ENCODE measurements at regions not wholly inside any gene's neighbourhood (a gene's known extent, or its start where the extent isn't known, plus 50 kb on each side); places are given as distances from the start of the nearest gene placed in this dataset.

DNA sequence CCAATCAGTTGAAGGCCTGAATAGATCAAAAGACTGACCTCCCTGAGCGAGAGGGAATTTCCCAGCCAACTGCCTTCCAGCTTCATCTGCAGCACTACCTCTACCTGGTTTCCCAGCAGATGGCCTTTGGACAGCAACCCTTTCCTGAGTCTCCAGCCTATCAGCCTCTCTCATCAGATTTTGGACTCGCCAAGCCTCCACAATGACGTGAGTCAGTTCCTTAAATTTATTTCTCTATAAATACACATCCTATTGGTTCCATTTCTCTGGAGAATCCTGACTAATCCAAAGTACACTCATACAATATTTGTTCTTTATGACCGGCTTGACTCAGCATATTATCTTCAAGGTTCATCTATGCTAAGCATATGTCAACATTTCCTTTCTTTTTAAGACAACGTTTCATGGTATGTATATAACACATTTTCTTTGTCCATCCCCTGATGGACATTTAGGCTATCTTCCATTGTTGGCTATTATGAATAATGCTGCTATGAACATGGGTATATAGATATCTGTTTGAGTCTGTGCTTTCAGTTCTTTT lies 294.6 kb downstream of the LRATD1 start:
- Histone ChIP-seq H3K4me1 (peaks cover 0 to 2% (median 0%) of the 10 kb centered on the region in 3 donors), H3K27ac (no peak overlapping the region), H3K27me3 (no peaks in the 10 kb centered on the region), H3K4me3 (no peak overlapping the region), H3K36me3 (no peaks in the 10 kb centered on the region), H3K9me3 (no peaks in the 10 kb centered on the region)
- no peak for DNase-seq
- 57 to 61% methylated on average over 5 of the region's 5 CpGs for WGBS, 2 donors
- intact Hi-C loops (cut with DNase I): no loop called here
- TF ChIP-seq POLR2A (IDR thresholded peaks at IDR 0.05): no peak
- TF ChIP-seq, protein P1, sequence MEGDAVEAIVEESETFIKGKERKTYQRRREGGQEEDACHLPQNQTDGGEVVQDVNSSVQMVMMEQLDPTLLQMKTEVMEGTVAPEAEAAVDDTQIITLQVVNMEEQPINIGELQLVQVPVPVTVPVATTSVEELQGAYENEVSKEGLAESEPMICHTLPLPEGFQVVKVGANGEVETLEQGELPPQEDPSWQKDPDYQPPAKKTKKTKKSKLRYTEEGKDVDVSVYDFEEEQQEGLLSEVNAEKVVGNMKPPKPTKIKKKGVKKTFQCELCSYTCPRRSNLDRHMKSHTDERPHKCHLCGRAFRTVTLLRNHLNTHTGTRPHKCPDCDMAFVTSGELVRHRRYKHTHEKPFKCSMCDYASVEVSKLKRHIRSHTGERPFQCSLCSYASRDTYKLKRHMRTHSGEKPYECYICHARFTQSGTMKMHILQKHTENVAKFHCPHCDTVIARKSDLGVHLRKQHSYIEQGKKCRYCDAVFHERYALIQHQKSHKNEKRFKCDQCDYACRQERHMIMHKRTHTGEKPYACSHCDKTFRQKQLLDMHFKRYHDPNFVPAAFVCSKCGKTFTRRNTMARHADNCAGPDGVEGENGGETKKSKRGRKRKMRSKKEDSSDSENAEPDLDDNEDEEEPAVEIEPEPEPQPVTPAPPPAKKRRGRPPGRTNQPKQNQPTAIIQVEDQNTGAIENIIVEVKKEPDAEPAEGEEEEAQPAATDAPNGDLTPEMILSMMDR (IDR thresholded peaks at IDR 0.05): no peak

DNA sequence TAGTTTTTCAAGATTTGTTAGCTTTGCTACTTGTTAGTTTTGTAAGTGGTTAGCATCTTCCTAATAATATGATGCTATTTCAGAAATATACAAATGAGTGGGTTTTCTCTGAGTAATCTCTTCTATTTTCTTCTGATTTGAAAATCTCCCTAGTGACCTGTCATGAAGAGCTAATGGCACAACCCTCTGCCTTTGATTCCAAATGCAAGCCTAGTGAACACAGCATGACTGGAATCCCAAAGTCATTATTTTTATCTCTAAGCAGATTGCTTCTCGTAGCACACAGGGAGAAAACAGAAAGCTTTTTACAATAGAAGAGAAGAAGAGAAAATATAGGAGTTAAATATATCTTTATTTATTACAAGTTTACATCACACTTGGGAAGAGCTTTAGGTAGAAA lies 295.5 kb downstream of the LRATD1 start:
- no peaks in the 10 kb centered on the region for H3K36me3 ChIP-seq
- DNase-seq: no peak
- no peaks in the 10 kb centered on the region for H3K9me3 ChIP-seq
- no peak for TF ChIP-seq POLR2A (IDR thresholded peaks at IDR 0.05)
- TF ChIP-seq, protein P1 (IDR thresholded peaks at IDR 0.05): no peak
- no peak overlapping the region for H3K27ac ChIP-seq
- WGBS, 2 donors: 54 to 63% methylated on average over 1 of the region's 1 CpG
- H3K4me3 ChIP-seq: no peak overlapping the region
- no peaks in the 10 kb centered on the region for H3K27me3 ChIP-seq
- H3K4me1 ChIP-seq: peaks cover 0 to 11% (median 0%) of the 10 kb centered on the region in 3 donors
- intact Hi-C loops (cut with DNase I): no loop called here

DNA sequence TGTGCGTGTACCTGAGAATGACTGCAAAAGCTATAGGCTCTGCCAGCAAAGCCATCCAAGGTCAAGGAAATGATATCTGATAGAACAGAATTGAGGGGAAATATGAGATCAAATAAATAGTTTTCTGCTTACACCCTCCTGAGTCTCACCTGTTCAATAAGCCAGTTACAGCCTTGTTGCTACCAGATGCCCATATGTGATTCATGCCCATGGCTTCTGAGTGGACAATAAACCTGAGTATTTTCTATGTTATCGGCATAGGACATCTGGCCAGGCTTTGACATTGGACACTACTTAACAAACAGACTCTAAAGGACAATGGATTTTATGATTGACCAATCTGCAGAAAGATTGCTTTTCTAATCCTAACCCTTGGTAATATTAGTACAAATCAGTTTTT lies 297.9 kb downstream of the LRATD1 start:
- 91 to 100% methylated on average over 2 of the region's 2 CpGs for WGBS, 2 donors
- H3K4me1 ChIP-seq: peaks cover 0 to 16% (median 0%) of the 10 kb centered on the region in 3 donors
- intact Hi-C loops (cut with DNase I): no loop called here
- H3K27ac ChIP-seq: no peak overlapping the region
- H3K9me3 ChIP-seq: no peaks in the 10 kb centered on the region
- no peak for DNase-seq
- no peaks in the 10 kb centered on the region for H3K36me3 ChIP-seq
- no peaks in the 10 kb centered on the region for H3K27me3 ChIP-seq
- H3K4me3 ChIP-seq: no peak overlapping the region
- TF ChIP-seq, protein P1 (IDR thresholded peaks at IDR 0.05): no peak
- no peak for TF ChIP-seq POLR2A (IDR thresholded peaks at IDR 0.05)

DNA sequence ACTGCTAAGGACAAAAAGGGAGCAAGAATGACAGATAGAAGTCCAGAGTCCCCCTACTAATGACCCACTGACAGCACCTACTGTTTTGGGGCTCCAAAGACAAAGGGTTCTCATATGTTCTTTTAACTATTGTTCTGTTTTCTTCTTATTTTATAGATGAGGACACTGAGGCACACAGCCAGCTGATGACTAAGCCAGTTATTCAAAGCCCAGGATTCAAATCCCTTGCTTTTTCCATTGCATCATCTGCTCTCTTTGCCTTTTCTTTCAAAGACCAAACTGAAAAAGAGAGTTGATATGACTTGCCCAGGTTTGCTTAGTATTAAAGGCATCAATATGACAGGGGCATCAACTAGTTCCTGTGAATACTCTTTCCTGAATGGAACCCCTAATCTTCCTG lies 299.8 kb downstream of the LRATD1 start:
- Histone ChIP-seq H3K27ac (no peak overlapping the region), H3K4me1 (peaks cover 0 to 16% (median 0%) of the 10 kb centered on the region in 3 donors), H3K4me3 (no peak overlapping the region), H3K27me3 (no peaks in the 10 kb centered on the region), H3K9me3 (peaks cover 0 to under 1% (median 0%) of the 10 kb centered on the region in 3 donors), H3K36me3 (no peaks in the 10 kb centered on the region)
- TF ChIP-seq POLR2A (IDR thresholded peaks at IDR 0.05): no peak
- TF ChIP-seq, protein P1 (IDR thresholded peaks at IDR 0.05): no peak
- intact Hi-C loops (cut with DNase I): no loop called here
- DNase-seq: no peak

DNA sequence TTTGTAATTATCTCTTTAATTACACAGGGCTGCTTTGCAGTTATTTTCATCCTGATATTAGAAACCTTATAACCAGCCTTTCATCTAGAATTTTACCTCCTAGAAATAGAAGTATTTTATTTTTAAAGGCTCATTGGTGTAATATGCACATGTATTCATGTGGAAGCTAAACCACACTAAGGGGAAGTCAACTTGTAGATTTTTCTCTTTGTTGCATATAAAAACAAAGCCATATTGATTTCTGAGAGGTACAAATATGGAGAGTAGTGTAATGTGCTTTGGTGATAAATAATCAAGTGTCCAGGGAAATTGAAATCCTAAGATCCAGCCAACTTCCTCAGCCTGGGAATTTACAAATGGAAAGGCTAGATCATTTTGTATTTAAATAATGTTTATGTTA lies 301.2 kb downstream of the LRATD1 start:
- Histone ChIP-seq H3K27ac (no peak overlapping the region), H3K4me3 (no peak overlapping the region), H3K4me1 (peaks cover 0 to 16% (median 0%) of the 10 kb centered on the region in 3 donors), H3K36me3 (no peaks in the 10 kb centered on the region), H3K9me3 (peaks cover 0 to 7% (median 0%) of the 10 kb centered on the region in 3 donors), H3K27me3 (no peaks in the 10 kb centered on the region)
- no peak for DNase-seq
- TF ChIP-seq POLR2A (IDR thresholded peaks at IDR 0.05): no peak
- TF ChIP-seq, protein P1 (IDR thresholded peaks at IDR 0.05): no peak
- intact Hi-C loops (cut with DNase I): no loop called here
